ENCODE measurements at regions not wholly inside any gene's neighbourhood (a gene's known extent, or its start where the extent isn't known, plus 50 kb on each side); places are given as distances from the start of the nearest gene placed in this dataset.

DNA sequence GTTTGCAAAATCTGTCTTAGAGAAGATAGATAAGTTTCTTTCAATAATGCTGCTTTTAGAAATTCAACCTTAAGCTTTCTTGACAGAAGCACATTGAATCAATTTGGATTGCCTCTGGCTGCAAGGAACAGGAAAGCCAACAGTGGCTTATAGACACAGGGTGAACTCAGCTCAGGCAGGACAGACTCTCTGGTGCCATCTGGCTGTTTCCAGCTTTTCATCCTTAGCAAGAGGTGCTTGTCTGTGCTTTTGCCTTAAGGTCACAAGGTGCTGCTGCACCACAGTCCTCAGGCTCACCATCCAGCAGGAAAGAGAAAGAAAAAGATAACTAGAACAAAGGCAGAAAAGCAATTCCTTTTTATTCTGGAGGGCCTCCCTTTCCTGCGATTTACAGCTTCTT lies 93.7 kb upstream of the ETS2 start:
- no peak for DNase-seq

DNA sequence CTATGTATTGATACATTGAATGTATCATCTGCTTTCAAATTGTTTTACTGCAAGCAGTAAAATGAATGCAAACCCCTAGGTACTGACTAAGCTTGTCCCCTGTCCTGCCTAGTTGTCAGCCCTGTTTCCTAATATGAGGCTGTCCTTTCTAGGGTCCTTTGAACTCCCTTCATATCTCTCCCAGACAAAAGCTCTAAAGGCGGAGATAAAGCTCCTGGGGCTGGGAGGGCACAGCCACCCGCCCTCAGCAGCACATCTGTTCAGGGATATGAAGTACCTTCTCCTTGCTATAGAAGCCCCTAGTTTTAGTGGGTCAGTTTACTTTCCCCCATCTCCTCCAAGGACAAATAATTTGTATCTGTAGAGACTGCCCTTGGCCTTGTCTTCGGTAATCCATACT lies 93.1 kb upstream of the ETS2 start:
- DNase-seq: no peak

DNA sequence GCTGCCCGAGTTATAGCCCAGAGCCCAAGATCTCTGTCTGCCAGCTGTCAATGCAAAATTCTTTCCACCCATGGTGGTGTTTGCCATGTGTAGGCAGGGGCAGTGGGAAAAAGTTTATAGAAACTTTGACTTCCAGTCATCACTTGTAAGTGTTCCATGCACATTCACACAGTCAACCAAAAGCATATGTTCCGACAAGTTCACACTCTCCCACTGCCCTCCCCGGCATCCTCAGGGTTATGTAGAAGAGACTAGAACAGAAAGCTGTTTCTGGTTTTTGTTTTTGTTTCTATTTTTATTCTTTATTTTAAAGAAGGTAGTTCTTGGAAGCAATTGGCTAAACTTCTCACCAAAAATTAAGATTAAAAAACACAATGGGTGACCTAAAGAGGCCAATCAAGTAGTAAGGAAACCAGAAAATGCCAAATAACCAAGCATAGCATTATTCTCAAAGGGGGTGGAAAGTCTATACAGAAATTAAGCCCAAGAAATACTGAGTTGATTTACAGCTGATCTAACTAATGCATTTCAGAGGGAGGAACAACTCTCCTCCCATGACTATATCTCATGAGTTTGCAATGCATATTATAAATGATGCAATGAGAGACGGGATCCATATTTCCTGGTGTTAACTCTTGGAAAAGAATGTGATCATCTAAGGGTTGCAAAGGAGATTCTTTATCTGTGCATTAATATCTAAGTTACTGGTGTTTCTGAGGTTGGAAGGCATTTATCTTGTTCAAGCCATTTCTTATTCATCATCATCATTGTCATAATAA lies 91.5 kb upstream of the ETS2 start:
- DNase-seq: no peak

DNA sequence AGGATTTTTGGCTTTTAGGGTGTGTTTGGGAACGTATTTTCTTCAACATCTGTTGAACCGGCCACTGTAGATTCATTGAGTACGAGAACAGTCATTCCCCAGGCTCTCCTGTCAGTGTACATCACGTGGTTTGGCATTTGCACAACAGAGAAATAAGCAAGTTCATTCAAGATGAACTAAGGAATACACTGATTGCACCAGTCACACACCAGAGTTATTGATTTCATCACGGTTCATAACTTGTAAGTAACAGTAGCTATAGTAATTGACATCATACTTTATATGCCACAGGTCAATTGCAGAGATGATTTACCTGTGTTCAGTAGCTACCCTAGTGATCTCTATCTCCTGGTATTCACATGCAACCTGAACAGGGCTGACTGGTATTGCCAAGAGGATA lies 90.7 kb upstream of the ETS2 start:
- DNase-seq: no peak

DNA sequence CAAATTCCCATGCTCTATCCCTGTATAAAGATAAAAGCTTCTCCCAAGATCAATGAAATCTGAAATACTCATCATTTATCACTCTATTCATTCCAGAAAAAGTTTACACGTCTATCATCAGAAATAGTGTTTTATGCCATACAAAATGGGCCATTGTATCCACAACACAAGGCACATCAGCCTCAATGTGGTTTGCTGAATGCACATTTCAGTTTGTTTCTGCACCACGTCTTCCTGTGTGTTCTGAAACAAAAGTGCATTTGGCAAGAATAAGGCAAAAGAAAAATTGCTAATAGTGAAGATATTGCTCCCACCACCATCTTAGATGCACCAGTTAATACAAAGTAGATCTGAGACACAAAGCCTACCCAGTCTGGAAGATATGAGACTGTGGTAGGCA lies 89.6 kb upstream of the ETS2 start:
- DNase-seq: no peak

DNA sequence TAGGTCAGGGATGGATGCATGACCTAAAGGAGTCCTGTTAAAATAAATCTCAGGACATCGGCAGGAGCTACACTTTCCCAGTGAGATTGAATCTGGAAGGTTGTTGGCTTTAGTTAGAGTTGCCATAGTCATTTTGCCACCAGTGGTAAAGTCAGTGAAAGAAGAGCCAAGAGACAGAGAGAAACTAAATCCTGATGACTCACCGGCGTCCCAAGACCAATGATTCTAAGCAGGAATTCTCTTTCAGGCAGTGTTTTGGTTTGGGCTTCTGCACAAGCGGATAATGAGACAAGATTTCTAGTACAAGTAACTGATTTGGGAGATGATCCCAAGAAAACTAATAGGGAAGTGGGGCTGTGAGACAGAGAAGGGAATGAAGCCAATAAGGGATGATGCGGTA lies 88.8 kb upstream of the ETS2 start:
- DNase-seq: no peak

DNA sequence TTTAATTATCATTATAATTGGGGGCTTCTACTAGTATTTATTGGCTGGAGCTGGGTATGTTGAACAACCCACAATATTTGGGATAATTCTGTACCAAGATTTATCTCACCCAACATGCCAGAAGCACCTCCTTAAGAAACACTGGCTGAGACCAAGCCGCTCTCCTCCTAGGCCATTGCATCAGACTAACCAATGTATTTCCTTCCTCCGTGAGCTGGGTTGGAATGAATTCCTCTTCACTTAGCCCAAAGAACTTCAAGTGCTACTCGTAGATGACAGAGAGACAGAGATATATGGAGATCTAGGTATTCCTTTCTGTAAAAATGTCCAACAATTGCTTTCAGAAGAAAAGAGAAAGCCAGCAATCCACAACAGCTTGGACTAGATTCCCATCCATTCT lies 87.2 kb upstream of the ETS2 start:
- no peak for DNase-seq

DNA sequence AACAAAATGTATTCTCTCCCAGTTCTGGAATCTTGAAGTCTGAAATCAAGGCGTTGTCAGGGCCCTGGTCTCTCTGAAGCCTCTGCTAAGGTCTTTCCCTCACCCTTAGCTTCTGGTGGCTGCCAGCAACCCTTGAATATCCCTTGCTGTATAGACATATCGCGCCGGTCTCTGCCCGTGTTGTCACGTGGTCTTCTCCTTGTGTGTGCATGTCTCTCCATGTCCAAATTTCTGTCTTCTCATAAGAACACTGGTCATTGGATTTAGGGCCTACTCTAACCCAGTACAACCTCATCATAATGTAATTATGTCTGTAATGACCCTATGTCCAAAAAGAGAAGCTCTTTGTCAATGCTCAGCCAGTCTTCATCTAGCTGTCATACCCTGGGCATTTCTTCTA lies 85.7 kb upstream of the ETS2 start:
- no peak for DNase-seq

DNA sequence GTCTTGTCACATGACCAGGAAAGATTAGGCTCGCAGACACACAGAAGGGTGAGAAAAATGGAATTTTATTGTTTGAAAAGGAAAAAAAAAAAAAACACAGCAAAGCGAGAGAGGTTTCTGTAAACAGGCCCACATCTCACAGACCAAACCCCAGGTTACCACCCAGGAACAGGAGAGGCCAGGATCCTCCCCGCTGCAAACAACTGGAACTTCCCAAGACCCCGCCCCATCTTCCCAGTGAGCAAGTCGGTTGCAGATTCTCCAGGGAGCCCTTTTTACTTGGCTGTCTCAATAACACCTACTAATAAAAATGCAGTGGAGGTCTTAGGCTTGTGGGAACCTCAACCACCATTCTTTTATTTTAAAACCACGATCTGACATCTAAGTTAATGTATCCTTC lies 84.7 kb upstream of the ETS2 start:
- no peak for DNase-seq

DNA sequence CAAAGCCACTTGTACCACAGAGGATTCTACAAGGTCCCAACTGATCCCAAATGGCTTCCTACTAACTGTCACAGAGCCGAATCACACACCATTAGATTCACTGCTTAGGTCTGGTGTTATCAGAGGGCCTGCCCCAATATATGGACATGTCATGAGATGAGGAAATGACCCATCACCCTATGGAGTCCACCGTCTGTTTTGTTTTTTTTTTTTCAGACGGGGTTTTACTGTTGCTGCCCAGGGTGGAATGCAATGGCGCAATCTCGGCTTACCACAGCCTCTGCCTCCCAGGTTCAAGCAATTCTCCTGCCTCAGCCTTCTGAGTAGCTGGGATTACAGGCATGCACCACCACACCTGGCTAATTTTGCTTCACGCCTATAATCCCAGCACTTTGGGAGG lies 83.8 kb upstream of the ETS2 start:
- DNase-seq: no peak

DNA sequence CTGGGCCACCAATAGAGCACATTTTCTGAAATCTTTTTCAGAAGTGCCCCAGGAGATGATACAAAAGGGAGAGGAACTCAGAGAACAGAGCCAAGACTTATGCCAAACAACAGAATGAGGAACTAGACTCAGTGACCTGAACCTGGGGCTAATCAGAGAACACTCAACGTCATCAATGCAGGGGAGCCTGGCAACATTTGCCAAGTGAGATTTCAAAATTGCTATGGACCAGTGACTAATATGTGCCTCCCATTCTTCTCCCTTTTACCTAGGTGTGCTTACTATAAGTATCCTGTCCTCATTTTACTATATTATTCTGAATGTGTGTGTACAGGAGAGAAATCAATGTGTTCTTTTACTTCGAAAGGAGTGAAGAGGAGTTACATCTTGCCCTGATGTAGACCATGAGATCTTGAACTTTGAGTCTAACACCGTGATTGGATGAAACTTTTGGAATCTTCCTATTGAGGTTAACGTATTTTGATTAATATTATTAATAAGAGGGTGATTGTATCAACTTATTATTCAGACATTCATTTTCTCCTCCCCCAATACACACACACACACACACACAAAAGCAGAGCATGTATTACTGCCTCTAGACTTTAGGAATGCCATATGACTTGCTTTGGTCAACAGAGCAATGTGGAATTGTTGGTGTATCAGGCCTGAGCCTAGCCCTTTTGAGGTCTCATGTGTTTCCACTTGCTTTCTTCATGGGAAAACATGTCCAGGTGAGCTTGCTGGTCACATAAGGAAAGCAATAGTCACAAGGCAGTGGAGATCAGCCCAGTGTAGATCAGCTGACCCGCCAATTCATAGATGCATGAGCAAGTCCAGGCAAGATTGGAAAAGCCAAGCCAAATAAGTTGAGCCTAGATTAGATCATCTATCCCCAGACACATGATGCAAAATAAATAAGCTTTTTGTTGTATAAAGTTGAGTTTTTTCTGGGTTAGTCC lies 80.3 kb upstream of the ETS2 start:
- DNase-seq: no peak

DNA sequence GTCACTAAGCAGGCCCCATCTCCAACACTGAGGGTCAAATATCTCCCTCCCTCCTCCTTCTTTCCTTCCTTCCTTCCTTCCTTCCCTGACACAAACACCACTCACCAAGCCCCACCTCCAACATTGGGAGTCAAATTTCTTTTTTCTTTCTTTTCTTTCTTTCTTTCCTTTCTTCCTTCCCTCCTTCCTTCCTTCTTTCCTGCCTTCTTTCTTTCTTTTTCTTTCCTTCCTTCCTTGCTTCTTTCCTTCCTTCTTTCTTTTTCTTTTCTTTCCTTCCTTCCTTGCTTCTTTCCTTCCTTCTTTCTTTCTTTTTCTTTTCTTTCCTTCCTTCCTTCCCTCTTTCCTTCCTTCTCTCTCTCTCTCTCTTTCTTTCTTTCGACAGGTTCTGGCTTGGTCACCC lies 79.2 kb upstream of the ETS2 start:
- no peak for DNase-seq

DNA sequence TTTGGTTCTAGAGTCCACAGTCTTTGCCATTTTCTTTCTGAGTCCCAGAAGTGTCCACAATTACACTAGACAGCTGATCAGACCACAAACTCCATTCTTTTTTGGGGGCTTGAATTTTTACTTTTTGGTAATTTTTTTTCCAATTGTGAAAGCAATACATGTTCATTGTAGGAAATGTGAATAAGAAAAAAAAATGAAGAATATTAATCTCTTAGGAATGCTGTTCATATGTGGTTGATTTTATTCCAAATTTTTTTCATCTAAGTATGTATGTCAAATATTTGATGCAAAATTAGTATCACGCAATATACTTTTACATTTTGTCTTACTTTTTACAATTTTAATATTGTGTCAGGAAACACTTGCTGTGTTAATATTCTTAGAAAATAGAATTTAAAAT lies 76.4 kb upstream of the ETS2 start:
- no peak for DNase-seq

DNA sequence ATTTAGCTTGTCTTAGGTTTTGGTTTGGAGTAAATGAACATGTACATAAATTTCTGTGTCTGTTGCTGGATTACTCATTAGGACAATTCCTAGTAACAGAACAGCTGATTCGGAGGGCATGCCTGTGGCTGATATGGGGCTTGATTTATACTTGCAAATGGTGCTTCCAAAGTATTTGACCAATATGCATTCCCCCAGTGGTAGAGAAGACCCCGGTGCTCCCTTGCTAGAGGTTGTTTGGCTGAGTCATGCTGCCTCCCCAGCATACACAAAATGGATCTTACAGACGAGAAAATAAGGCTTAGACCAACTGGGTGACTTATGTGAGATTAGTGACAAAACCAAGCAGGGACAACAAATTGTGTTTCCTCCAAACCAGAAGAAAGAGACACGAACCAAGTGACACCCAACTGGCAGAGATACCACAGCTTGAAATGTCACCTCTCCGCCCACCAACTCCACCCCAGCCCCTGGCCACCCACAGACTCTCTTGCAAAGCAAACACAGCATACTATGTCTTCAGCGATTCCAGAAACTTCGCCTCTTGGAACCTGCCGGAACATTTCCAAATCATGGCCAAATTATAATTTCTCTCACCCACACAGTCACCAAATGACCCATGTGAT lies 75.9 kb upstream of the ETS2 start:
- DNase-seq: no peak

DNA sequence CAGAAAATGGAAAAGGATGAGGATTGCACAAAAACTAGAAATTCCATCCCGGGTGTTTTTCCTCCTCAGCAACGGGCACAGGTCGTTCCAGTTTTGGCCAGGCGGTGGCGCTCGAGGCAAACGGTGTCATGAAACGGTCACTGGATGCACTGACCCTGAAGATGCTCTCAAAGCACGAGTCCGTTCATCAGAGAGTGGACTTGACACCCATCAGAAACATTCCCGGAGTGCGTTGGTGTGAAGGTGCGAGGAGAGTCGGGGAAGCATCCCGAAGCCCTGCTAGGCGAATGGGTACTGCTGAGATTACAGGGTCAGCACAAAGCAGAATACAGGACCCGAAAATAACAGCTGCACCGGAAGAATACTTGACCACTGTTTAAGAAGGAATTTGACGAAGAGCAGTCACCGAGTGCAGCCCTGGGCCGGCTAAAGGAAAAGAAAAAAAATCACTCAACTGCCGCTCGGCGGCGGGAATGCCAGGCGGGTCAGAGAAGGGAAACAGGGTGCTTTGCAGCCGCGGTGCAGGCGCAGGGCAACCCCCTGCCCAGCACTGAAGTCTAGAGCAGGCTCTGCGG lies 71.7 kb upstream of the ETS2 start:
- no peak for DNase-seq

DNA sequence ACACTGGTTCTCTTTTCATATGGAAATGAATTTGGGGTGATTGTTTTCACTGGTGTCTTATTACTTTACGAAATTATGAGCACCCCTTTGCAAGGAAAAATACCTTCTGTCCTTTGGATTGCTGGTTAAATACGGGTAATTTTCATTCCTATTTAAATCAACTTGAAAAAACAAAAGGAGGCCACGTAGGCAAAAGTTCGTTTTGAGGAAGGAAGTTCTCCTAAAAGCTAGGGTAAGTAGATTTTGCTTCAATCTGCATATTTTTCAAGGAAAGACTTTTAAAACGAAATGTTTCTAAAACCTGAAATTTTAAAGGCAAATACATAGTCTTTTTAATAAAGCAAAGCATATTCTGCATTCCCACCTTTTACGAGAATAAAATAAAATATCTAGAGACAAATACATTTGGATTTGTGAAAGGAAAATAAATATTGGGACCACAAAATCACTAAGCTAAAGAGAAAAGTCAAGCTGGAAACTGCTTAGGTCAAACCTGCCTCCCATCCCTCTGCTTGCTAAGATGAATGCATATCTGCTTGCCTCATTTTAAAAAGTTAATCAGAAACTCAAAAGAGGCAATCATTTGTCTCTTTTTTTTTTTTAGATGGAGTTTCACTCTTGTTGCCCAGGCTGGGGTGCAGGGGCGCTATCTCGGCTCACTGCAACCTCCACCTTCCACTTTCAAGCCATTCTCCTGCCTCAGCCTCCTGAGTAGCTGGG lies 70.9 kb upstream of the ETS2 start:
- no peak for DNase-seq

DNA sequence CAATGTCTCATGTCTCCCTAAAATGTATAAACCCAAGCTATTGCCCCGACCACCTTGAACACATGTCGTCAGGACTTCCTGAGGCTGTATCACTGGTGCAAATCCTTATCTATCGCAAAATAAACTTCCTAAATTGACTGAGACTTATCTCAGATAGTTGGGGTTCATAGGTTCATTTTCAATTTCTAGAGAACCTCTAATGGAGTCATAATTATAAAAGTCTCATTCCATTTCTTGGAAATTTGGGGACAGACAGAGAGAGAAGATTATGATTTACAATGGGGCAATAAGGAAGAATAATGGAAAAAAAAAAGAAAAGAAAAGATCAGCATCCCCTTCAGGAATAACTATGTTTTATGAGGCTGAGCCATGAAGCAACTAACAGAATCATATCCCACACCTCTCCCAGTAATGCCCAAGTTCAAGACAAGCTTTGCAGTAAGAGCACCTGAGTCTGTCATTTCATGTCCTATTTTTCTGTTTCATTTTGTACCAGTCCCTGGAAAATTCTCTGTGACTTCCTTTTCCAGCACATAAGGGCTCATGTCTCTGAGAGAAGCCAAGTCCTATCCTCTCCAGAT lies 70.0 kb upstream of the ETS2 start:
- DNase-seq: no peak

DNA sequence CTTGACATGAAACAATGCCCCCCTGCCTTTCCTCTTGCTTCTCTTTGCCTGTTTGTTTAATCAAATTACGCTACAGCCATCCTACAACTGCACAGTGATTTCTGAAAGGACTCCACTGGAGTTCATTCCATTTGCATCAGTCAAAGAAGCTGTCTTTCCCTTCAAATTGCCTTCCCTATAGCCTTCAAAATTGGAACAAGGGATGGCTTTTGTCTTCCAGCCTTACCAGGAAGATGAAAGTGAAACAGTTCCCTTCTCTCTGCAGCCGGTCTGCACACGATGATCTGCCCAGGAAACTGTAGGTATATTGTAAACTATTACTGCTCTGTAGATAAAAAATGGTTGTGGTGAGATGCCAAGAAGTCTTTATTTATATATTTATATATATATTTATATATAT lies 65.6 kb upstream of the ETS2 start:
- DNase-seq: no peak

DNA sequence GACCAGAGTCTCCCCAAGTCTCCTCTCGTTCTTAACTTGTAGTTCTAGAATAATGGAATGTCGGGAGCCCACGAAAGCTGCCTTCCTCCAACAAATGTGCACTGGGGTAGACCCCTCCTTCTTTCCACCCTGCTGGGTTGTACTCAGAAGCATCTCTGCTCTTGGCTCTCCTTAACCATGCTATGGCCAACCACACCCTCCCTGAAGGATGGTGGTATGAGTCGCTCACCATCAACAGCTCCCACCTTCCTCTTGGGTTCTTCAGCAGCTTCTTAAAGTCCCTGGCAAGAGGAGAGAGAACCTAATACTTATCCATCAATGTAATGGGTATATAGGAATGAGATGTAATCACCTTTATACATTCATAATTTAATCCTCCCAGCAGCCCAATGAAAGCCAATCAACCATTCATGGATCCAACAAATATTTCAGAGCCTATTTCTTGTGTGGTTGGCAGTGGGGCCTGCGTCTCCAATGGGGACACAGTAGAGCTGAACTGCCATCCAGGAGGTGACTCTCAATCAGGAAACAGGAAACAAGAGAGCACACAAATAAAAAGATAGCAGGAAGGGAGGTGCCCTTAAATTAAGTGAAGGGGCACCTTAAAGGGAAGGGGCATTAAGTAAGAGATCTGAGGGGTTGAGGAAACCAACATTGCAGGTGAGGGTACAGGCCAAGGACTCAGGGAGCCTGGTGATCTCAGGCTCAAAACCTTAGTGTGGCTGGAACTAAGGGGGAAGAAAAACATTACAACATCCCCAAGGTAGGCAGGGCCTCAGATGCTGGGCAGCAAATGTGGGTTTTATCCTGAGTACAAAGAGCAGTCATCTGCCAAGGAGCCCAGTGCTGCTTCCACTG lies 64.4 kb upstream of the ETS2 start:
- DNase-seq: no peak

DNA sequence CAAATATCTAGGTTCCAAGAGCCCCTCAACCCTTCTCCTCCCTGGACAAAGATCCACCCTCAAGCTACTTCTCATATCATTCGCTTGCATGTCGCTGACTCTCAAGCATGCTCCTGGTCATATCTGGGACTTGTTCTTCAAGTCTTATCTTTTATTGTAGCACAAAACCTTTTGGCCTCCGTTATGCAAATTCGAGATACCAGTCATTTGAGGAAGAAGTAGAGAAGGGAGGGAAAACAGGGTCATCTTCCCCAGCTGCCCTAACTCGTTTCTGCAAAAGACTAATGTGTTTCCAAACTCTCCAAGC lies 63.8 kb upstream of the ETS2 start:
- DNase-seq: no peak

DNA sequence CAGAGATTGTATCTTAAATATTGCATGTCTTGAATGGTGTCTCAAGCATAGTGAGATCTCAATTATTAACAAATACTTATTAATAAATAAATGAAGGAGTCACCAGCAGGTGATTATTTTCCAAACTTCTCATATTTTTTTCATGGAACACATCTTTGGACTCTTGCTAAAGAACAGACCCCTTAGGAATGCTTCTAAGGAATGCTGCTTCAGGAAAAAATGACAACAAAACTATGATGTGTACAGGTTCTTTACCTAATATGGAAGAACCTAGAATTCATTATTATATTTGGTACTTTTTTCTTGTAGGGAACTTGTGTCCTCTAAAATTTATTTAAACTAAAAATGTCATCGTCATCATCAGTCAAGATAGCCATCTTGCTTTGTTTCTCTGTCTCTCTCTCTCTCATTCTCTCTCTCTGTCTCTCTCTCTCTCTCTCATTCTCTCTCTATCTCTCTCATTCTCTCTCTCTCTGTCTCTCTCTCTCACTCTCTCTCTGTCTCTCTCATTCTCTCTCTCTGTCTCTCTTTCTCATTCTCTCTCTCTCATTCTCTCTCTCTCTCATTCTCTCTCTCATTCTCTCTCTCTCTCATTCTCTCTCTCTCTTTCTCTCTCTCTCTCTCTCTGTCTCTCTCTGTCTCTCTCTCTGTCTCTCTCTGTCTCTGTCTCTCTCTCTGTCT lies 63.0 kb upstream of the ETS2 start:
- no peak for DNase-seq

Measured in NCI-H187 treated with DMSO at 0.1 percent for 48 hours (cell line).